DND-41 (cell line): ENCODE measurements at regions not wholly inside any gene's neighbourhood (a gene's known extent, or its start where the extent isn't known, plus 50 kb on each side); places are given as distances from the start of the nearest gene placed in this dataset.

Experiments used
- CTCF ChIP-seq: IDR thresholded peaks from 2 replicates; pipeline ENCODE4 v1.5.1; 2012; ENCODE audit warnings: borderline replicate concordance, low read length, moderate library complexity, mild to moderate bottlenecking; ENCODE audit not compliant: poor library complexity, severe bottlenecking; ENCODE audit errors: extremely low read depth
- EZH2 ChIP-seq: IDR thresholded peaks from 3 replicates; pipeline ENCODE4 v1.6.1; 2012; ENCODE audit warnings: borderline replicate concordance, low read depth, mild to moderate bottlenecking, moderate library complexity, low read length, inconsistent platforms; ENCODE audit not compliant: severe bottlenecking

- TF ChIP-seq CTCF (no peak), EZH2 (no peak)
Observed at GRCh38 chr5:125969814-125970171, 453.4 kb upstream of the GRAMD2B start.
